ENCODE measurements at regions not wholly inside any gene's neighbourhood (a gene's known extent, or its start where the extent isn't known, plus 50 kb on each side); places are given as distances from the start of the nearest gene placed in this dataset.

- peaks cover 20% of the 10 kb centered on the region for H3K4me1 Mint-ChIP-seq (ENCODE audit: unreplicated experiment)
- H3K36me3 Mint-ChIP-seq: no peaks in the 10 kb centered on the region
- no peak overlapping the region for H3K4me3 Mint-ChIP-seq
- H3K27ac Mint-ChIP-seq: no peak overlapping the region
- no peak for DNase-seq (ENCODE audit: extremely low spot score, unreplicated experiment)
- H3K9me3 Mint-ChIP-seq: peaks cover 12% of the 10 kb centered on the region
- TF ChIP-seq, protein P1, sequence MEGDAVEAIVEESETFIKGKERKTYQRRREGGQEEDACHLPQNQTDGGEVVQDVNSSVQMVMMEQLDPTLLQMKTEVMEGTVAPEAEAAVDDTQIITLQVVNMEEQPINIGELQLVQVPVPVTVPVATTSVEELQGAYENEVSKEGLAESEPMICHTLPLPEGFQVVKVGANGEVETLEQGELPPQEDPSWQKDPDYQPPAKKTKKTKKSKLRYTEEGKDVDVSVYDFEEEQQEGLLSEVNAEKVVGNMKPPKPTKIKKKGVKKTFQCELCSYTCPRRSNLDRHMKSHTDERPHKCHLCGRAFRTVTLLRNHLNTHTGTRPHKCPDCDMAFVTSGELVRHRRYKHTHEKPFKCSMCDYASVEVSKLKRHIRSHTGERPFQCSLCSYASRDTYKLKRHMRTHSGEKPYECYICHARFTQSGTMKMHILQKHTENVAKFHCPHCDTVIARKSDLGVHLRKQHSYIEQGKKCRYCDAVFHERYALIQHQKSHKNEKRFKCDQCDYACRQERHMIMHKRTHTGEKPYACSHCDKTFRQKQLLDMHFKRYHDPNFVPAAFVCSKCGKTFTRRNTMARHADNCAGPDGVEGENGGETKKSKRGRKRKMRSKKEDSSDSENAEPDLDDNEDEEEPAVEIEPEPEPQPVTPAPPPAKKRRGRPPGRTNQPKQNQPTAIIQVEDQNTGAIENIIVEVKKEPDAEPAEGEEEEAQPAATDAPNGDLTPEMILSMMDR (conservative IDR thresholded peaks at IDR 0.05): no peak
- no peaks in the 10 kb centered on the region for H3K27me3 Mint-ChIP-seq
Measured at GRCh38 chr21:32130031-32130891, 148.6 kb downstream of the MIS18A start.

- no peak for DNase-seq (ENCODE audit: extremely low spot score, unreplicated experiment)
- Mint-ChIP-seq H3K9me3 (peaks cover 12% of the 10 kb centered on the region), H3K4me3 (no peak overlapping the region), H3K27ac (no peak overlapping the region), H3K4me1 (ENCODE audit: unreplicated experiment) (peaks cover 13% of the 10 kb centered on the region), H3K36me3 (no peaks in the 10 kb centered on the region), H3K27me3 (no peaks in the 10 kb centered on the region)
- TF ChIP-seq, protein P1 (conservative IDR thresholded peaks at IDR 0.05): no peak
Measured at GRCh38 chr21:32127081-32127480, 151.8 kb downstream of the MIS18A start.

DNA sequence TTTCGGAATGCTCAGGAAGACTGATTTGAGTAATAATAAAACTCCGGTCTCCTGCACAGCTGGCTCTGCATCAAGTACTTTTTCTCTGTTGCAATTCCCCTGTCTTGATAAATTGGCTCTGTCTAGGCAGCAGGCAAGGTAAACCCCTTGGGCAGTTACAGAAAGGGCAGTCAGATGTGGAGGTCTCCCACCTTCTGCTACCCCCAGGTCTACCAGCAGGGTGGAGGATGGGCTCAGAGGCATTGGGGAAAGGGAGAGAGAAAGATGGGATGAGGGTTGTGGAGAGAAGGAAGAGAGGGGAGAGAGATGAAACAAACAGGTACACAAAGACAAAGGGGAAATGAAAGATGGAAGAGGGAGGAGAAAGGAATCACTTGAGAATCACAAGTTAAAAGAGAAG lies 156.8 kb downstream of the MIS18A start:
- Mint-ChIP-seq H3K27ac (no peak overlapping the region), H3K4me1 (ENCODE audit: unreplicated experiment) (no peaks in the 10 kb centered on the region), H3K36me3 (no peaks in the 10 kb centered on the region), H3K9me3 (no peaks in the 10 kb centered on the region), H3K27me3 (no peaks in the 10 kb centered on the region), H3K4me3 (no peak overlapping the region)
- TF ChIP-seq, protein P1 (conservative IDR thresholded peaks at IDR 0.05): peak; percentile 26
- DNase-seq (ENCODE audit: extremely low spot score, unreplicated experiment): no peak

- Mint-ChIP-seq H3K36me3 (no peaks in the 10 kb centered on the region), H3K4me3 (no peak overlapping the region), H3K27ac (no peak overlapping the region), H3K4me1 (ENCODE audit: unreplicated experiment) (no peaks in the 10 kb centered on the region), H3K9me3 (no peaks in the 10 kb centered on the region), H3K27me3 (no peaks in the 10 kb centered on the region)
- TF ChIP-seq, protein P1 (conservative IDR thresholded peaks at IDR 0.05): no peak
- no peak for DNase-seq (ENCODE audit: extremely low spot score, unreplicated experiment)
Measured at GRCh38 chr21:32120230-32120629, 158.6 kb downstream of the MIS18A start.

- H3K27me3 Mint-ChIP-seq: no peaks in the 10 kb centered on the region
- no peak overlapping the region for H3K27ac Mint-ChIP-seq
- peaks cover 3% of the 10 kb centered on the region for H3K4me1 Mint-ChIP-seq (ENCODE audit: unreplicated experiment)
Measured at GRCh38 chr21:32119811-32120210, 159.0 kb downstream of the MIS18A start.

More at GRCh38 chr21:32119811-32120210, 159.0 kb downstream of the MIS18A start:
- no peak for DNase-seq (ENCODE audit: extremely low spot score, unreplicated experiment)
- no peaks in the 10 kb centered on the region for H3K9me3 Mint-ChIP-seq
- no peak overlapping the region for H3K4me3 Mint-ChIP-seq
- TF ChIP-seq, protein P1 (conservative IDR thresholded peaks at IDR 0.05): no peak
- no peaks in the 10 kb centered on the region for H3K36me3 Mint-ChIP-seq
